SK-N-SH (cell line): ENCODE measurements at regions not wholly inside any gene's neighbourhood (a gene's known extent, or its start where the extent isn't known, plus 50 kb on each side); places are given as distances from the start of the nearest gene placed in this dataset.

Experiments used
- CTCF ChIA-PET: fragments of 300-600, 350-600 bp; formaldehyde crosslinking; extraction: SDS; loops from one replicate; lab custom pipeline; 2021; lab: Yijun Ruan, JAX
- POLR2A ChIA-PET: fragments of 350-600 bp; sonication (Branson Sonifier 250); formaldehyde crosslinking; extraction: SDS; loops from one replicate; lab custom pipeline; 2020; ENCODE audit warnings: antibody characterized with exemption, inconsistent platforms; lab: Yijun Ruan, JAX
- DNase-seq: peaks from one replicate; pipeline ENCODE4 v3.0.0; 2012
- H2AFZ ChIP-seq: fragments of 200-600 bp; sonication (generic); 2 replicates; pipeline ENCODE4 v1.8.1; 2016; ENCODE audit warnings: antibody characterized with exemption, mild to moderate bottlenecking, low read depth
- H3F3A ChIP-seq: fragments of 200-600 bp; sonication (generic); replicated peaks from 2 replicates; pipeline ENCODE3; 2016; ENCODE audit warnings: antibody characterized with exemption, mild to moderate bottlenecking; ENCODE audit not compliant: insufficient read depth
- H3K27ac ChIP-seq, 2 experiments: fragments of 200-500 bp in 1 of 2; fragments of 200-600 bp in 1 of 2; sonication (Bioruptor generic) in 1 of 2; sonication (generic), shearing (Covaris generic) in 1 of 2; 2 replicates each; pipeline versions ENCODE4 v1.5.1 to v1.6.1; 2014 to 2016; ENCODE audit warnings: low read depth in 2 of 2, inconsistent platforms in 1 of 2, low read length in 1 of 2, mild to moderate bottlenecking in 1 of 2, mixed read lengths in 1 of 2
- H3K27me3 ChIP-seq: fragments of 200-600 bp; sonication (generic), shearing (Covaris generic); 2 replicates; pipeline ENCODE4 v1.6.1; 2016; ENCODE audit warnings: mixed run types; ENCODE audit not compliant: insufficient read depth
- H3K36me3 ChIP-seq, 2 experiments: fragments of 200-500 bp in 1 of 2; fragments of 200-600 bp in 1 of 2; sonication (Bioruptor generic) in 1 of 2; sonication (generic) in 1 of 2; replicated peaks in 1 of 2; 2 replicates each; pipeline versions ENCODE3 to v1.5.1; 2014 to 2016; ENCODE audit warnings: low read length in 1 of 2, mild to moderate bottlenecking in 1 of 2; ENCODE audit not compliant: insufficient read depth in 2 of 2, control insufficient read depth in 1 of 2
- H3K4me1 ChIP-seq, 2 experiments: fragments of 200-500 bp in 1 of 2; fragments of 200-600 bp in 1 of 2; sonication (Bioruptor generic) in 1 of 2; sonication (generic), shearing (Covaris generic) in 1 of 2; 2 replicates each; pipeline versions ENCODE4 v1.5.1 to v1.6.1; 2014 to 2016; ENCODE audit warnings: low read depth in 1 of 2, low read length in 1 of 2, mixed run types in 1 of 2; ENCODE audit not compliant: insufficient read depth in 2 of 2, control insufficient read depth in 1 of 2
- H3K4me2 ChIP-seq: fragments of 200-600 bp; sonication (generic), shearing (Covaris generic); 2 replicates; pipeline ENCODE4 v1.6.1; 2017; ENCODE audit warnings: mixed run types
- H3K4me3 ChIP-seq, 2 experiments: fragments of 200-500 bp in 1 of 2; fragments of 200-600 bp in 1 of 2; sonication (Bioruptor generic) in 1 of 2; sonication (generic), shearing (Covaris generic) in 1 of 2; 2 replicates each; pipeline versions ENCODE4 v1.5.1 to v1.8.1; 2014 to 2016; ENCODE audit warnings: low read depth in 2 of 2, inconsistent platforms in 1 of 2, low read length in 1 of 2, mild to moderate bottlenecking in 1 of 2, mixed read lengths in 1 of 2, moderate library complexity in 1 of 2
- H3K79me2 ChIP-seq: fragments of 200-600 bp; sonication (generic); 2 replicates; pipeline ENCODE4 v1.8.1; 2017; ENCODE audit warnings: mild to moderate bottlenecking; ENCODE audit not compliant: insufficient read depth
- H3K9ac ChIP-seq: fragments of 200-600 bp; sonication (generic); 2 replicates; pipeline ENCODE4 v1.6.1; 2017; ENCODE audit warnings: mixed run types
- H3K9me2 ChIP-seq: fragments of 200-600 bp; sonication (generic); 2 replicates; pipeline ENCODE4 v1.6.1; 2017; ENCODE audit warnings: mixed run types
- H3K9me3 ChIP-seq: fragments of 200-600 bp; sonication (generic); 2 replicates; pipeline ENCODE4 v1.6.1; 2017; ENCODE audit warnings: mixed run types, mild to moderate bottlenecking, moderate library complexity
- H4K20me1 ChIP-seq: fragments of 200-600 bp; sonication (generic); 2 replicates; pipeline ENCODE4 v1.6.1; 2017; ENCODE audit warnings: mild to moderate bottlenecking, mixed run types; ENCODE audit not compliant: insufficient read depth
- EZH2phosphoT487 ChIP-seq: fragments of 200-600 bp; sonication (generic); IDR thresholded peaks from 2 replicates; pipeline ENCODE4 v1.6.1; 2017; ENCODE audit warnings: low read depth, mixed run types, mild to moderate bottlenecking, antibody characterized with exemption, moderate library complexity, borderline replicate concordance
- FOXJ3 ChIP-seq: sonication (generic); formaldehyde crosslinking; IDR thresholded peaks from 2 replicates; pipeline ENCODE4 v1.5.1; 2020; ENCODE audit warnings: mild to moderate bottlenecking, missing genetic modification reagents
- GATA2 ChIP-seq: sonication (generic); formaldehyde crosslinking; IDR thresholded peaks from 2 replicates; pipeline ENCODE4 v1.5.0; 2020; ENCODE audit warnings: mild to moderate bottlenecking, missing genetic modification reagents
- IRF3 ChIP-seq: fragments of 150-350 bp; IDR thresholded peaks from 2 replicates; pipeline ENCODE4 v1.6.1; 2016; ENCODE audit warnings: mild to moderate bottlenecking, low read depth, low read length
- JUND ChIP-seq: IDR thresholded peaks from 2 replicates; pipeline ENCODE4 v1.4.0; 2012
- MXI1 ChIP-seq: IDR thresholded peaks from 2 replicates; pipeline ENCODE4 v1.6.1; 2012; ENCODE audit warnings: mild to moderate bottlenecking, low read depth, low read length, improper control_type of control experiment
- PBX3 ChIP-seq: IDR thresholded peaks from 2 replicates; pipeline ENCODE4; 2012
- REST ChIP-seq: IDR thresholded peaks from 2 replicates; pipeline ENCODE4 v1.6.1; 2012; ENCODE audit warnings: mild to moderate bottlenecking, low read depth, low read length, moderate library complexity
- RXRA ChIP-seq: IDR thresholded peaks from 2 replicates; pipeline ENCODE4 v1.4.0; 2012; ENCODE audit warnings: low read depth, mild to moderate bottlenecking, borderline replicate concordance
- SMC3 ChIP-seq: IDR thresholded peaks from 2 replicates; pipeline ENCODE4 v1.6.1; 2012; ENCODE audit warnings: low read depth, low read length, improper control_type of control experiment
- TAF1 ChIP-seq: IDR thresholded peaks from 2 replicates; pipeline ENCODE4 v1.6.1; 2012; ENCODE audit warnings: low read depth, mild to moderate bottlenecking, low read length, moderate library complexity, borderline replicate concordance
- TEAD4 ChIP-seq: IDR thresholded peaks from 2 replicates; pipeline ENCODE4 v1.4.0; 2012; ENCODE audit warnings: mild to moderate bottlenecking, borderline replicate concordance; ENCODE audit not compliant: insufficient read depth
- USF1 ChIP-seq: IDR thresholded peaks from 2 replicates; pipeline ENCODE4 v1.4.0; 2012; ENCODE audit warnings: low read depth, borderline replicate concordance
- ZBTB33 ChIP-seq: IDR thresholded peaks from 2 replicates; pipeline ENCODE4 v1.4.0; 2012; ENCODE audit warnings: low read depth, borderline replicate concordance
- WGBS: methylation state at CpG from one replicate; pipeline ENCODE4 v1.1.6; 2017; ENCODE audit warnings: low lambda C conversion rate; 5-methylcytosine and 5-hydroxymethylcytosine counted together

GRCh38 chr10:69738858-69739435 lies 62.8 kb upstream of the COL13A1 start:
- H3K79me2 ChIP-seq: no peaks in the 10 kb centered on the region
- H3K27ac ChIP-seq: no peak overlapping the region
- no peak overlapping the region for H2AFZ ChIP-seq
- 57% methylated on average over 6 of the region's 6 CpGs for WGBS
- H3K36me3 ChIP-seq: no peaks in the 10 kb centered on the region
- no peaks in the 10 kb centered on the region for H3K9me3 ChIP-seq
- TF ChIP-seq GATA2 (CRISPR knock-in tag) (no peak), JUND (no peak), MXI1 (no peak), FOXJ3 (no peak), REST (no peak), SMC3 (no peak)
- no peak overlapping the region for H3K9ac ChIP-seq
- H3K27me3 ChIP-seq: no peaks in the 10 kb centered on the region; the same call in 1 of the 2 replicates
- H3K4me3 ChIP-seq: no peak overlapping the region
- H4K20me1 ChIP-seq: no peaks in the 10 kb centered on the region
- ChIA-PET POLR2A (no interaction called here), CTCF (interaction anchor here (1.0 to 5.8 kb wide), 5 partner anchors 10 to 176 kb away, joined by 3 to 30 read pairs (median 4); no protein-coding TSS in a partner anchor)
- no peaks in the 10 kb centered on the region for H3K9me2 ChIP-seq
- DNase-seq: no peak
- no peaks in the 10 kb centered on the region for H3F3A ChIP-seq
- H3K4me2 ChIP-seq: no peak overlapping the region
- peaks cover 0 to 12% of the 10 kb centered on the region in 2 experiments; a peak in 1 of 4 replicates for H3K4me1 ChIP-seq

- H3K9me2 ChIP-seq: no peaks in the 10 kb centered on the region
- no peak for TF ChIP-seq TEAD4
- TF ChIP-seq ZBTB33: no peak
- TF ChIP-seq EZH2phosphoT487: no peak
- no peak for TF ChIP-seq RXRA
- no peak for TF ChIP-seq USF1
- TF ChIP-seq PBX3: no peak
- TF ChIP-seq IRF3: no peak
- no peak for TF ChIP-seq TAF1
- H2AFZ ChIP-seq: no peak overlapping the region
- POLR2A ChIA-PET: no interaction called here
- 81% methylated on average over 7 of the region's 7 CpGs for WGBS
- H3K4me3 ChIP-seq: no peak overlapping the region
- H3K9me3 ChIP-seq: no peaks in the 10 kb centered on the region
- no peak overlapping the region for H3K27ac ChIP-seq
- CTCF ChIA-PET: interaction anchor here (1.0 to 5.8 kb wide), 6 partner anchors 16 to 175 kb away, joined by 3 to 30 read pairs (median 4); no protein-coding TSS in a partner anchor
- no peaks in the 10 kb centered on the region for H3K79me2 ChIP-seq
- no peaks in the 10 kb centered on the region for H3K36me3 ChIP-seq
- no peak overlapping the region for H3K9ac ChIP-seq
- H3K4me2 ChIP-seq: no peak overlapping the region
- H3F3A ChIP-seq: no peaks in the 10 kb centered on the region
- DNase-seq: no peak
- H4K20me1 ChIP-seq: no peaks in the 10 kb centered on the region
- H3K27me3 ChIP-seq: peaks cover 6% of the 10 kb centered on the region; the same call in 1 of the 2 replicates
- H3K4me1 ChIP-seq: peaks cover 0 to 12% of the 10 kb centered on the region in 2 experiments; a peak in 1 of 4 replicates
Measured at GRCh38 chr10:69739634-69740033, 62.1 kb upstream of the COL13A1 start.
